Upper lobe of right lung (tissue), 1 donor: ENCODE measurements at regions not wholly inside any gene's neighbourhood (a gene's known extent, or its start where the extent isn't known, plus 50 kb on each side); places are given as distances from the start of the nearest gene placed in this dataset.

ENCODE experiments used
- ATAC-seq: fragments of 200-7000 bp; cut with Tn5 transposase; one replicate; pipeline ENCODE4 v1.9.1; 2020; ENCODE audit warnings: mild to moderate bottlenecking, moderate library complexity
- DNase-seq: peaks from one replicate; pipeline ENCODE4 v3.0.0-alpha.2; 2020
- H3K27ac ChIP-seq: fragments of 200-600 bp; one replicate; pipeline ENCODE4 v1.8.0; 2022
- H3K27me3 ChIP-seq: fragments of 200-600 bp; one replicate; pipeline ENCODE4 v1.8.0; 2022; ENCODE audit warnings: mild to moderate bottlenecking
- H3K36me3 ChIP-seq: fragments of 200-600 bp; one replicate; pipeline ENCODE4 v1.8.0; 2022
- H3K4me1 ChIP-seq: fragments of 200-600 bp; one replicate; pipeline ENCODE4 v1.8.0; 2022
- H3K4me3 ChIP-seq: fragments of 200-600 bp; one replicate; pipeline ENCODE4 v1.8.0; 2022; ENCODE audit warnings: mild to moderate bottlenecking
- H3K9me3 ChIP-seq: fragments of 200-600 bp; one replicate; pipeline ENCODE4 v1.8.0; 2022
- intact Hi-C: fragments of 100-400 bp; cut with DNase I; formaldehyde crosslinking; loops from one replicate; pipeline ENCODE4 v1.11.0; 2022
- TF ChIP-seq, protein P1 (sequence below): fragments of 200-600 bp; IDR thresholded peaks from one replicate; pipeline ENCODE4 v1.8.0; 2022; ENCODE audit warnings: antibody characterized with exemption
- donor health status: DM: no; HTN: yes; CAD: no; lungs with severe emphysema.

DNA sequence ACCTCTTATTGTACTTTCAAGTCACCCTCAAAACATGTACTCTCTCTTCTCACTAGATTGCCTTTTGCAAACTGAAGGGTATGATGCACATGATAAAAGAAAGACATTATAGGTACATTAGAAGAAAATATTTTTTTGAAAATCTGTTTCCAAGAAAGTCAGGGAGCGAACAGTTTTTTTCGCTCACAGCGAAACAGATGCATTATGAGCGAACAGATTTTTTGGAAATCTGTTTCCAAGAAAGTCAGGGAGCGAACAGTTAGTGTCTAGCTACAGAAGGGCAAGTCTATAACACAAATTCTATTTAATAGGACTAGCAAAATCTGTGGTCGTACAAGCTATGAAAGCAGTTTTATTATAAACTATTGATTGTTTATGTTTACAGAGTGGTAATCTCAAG, 296.2 kb upstream of the ANO3 start:
- TF ChIP-seq, protein P1, sequence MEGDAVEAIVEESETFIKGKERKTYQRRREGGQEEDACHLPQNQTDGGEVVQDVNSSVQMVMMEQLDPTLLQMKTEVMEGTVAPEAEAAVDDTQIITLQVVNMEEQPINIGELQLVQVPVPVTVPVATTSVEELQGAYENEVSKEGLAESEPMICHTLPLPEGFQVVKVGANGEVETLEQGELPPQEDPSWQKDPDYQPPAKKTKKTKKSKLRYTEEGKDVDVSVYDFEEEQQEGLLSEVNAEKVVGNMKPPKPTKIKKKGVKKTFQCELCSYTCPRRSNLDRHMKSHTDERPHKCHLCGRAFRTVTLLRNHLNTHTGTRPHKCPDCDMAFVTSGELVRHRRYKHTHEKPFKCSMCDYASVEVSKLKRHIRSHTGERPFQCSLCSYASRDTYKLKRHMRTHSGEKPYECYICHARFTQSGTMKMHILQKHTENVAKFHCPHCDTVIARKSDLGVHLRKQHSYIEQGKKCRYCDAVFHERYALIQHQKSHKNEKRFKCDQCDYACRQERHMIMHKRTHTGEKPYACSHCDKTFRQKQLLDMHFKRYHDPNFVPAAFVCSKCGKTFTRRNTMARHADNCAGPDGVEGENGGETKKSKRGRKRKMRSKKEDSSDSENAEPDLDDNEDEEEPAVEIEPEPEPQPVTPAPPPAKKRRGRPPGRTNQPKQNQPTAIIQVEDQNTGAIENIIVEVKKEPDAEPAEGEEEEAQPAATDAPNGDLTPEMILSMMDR, result no peak
- DNase-seq (no peak), ATAC-seq (no peak)
- no peaks in the 10 kb centered on the region for H3K27me3 ChIP-seq
- no peak overlapping the region for H3K27ac ChIP-seq
- intact Hi-C loops, result no loop called here
- no peaks in the 10 kb centered on the region for H3K36me3 ChIP-seq
- H3K4me1 ChIP-seq, result no peaks in the 10 kb centered on the region
- no peak overlapping the region for H3K4me3 ChIP-seq
- no peaks in the 10 kb centered on the region for H3K9me3 ChIP-seq

DNA sequence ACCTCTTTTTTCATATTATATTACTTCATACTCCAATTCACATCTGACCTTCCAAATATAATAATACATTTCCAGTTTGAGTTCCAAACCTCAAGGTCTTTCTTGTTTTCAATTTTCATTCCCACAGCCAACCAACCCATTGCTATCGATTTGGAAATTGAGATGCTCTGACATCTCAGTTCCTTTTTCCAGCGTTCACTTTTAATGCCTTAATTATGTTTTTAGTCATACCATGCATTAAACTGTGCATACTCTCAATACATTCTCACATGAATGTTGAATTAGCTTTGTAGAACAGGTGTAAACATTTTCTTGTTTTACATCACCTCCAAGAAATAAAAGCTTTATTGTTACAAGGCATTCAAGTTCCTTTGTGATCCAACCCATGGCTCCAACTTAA, 294.2 kb upstream of the ANO3 start:
- intact Hi-C loops, result no loop called here
- no peaks in the 10 kb centered on the region for H3K27me3 ChIP-seq
- ATAC-seq (no peak), DNase-seq (no peak)
- H3K4me3 ChIP-seq, result no peak overlapping the region
- no peak overlapping the region for H3K27ac ChIP-seq
- H3K4me1 ChIP-seq, result no peaks in the 10 kb centered on the region
- H3K9me3 ChIP-seq, result no peaks in the 10 kb centered on the region
- no peaks in the 10 kb centered on the region for H3K36me3 ChIP-seq
- TF ChIP-seq, protein P1, result no peak

DNA sequence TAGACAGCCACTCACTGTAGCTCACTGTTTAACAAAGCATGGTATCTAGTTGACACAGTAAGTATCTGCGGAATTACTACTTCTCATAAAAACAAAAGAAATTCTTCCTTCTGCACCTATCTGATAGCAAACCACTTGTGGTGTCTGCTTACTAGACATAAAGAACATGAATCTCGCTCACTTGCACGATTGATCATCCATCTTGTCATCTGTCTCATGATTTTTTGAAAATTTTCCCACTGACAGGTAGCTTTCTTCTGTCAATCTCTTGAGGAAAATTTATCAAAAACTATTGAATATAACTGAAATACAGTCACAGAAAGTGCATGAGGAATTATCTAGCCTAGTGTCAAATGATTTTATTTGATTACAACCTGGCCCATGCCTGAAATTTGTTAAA, 291.6 kb upstream of the ANO3 start:
- Histone ChIP-seq H3K4me3 (no peak overlapping the region), H3K27ac (no peak overlapping the region), H3K9me3 (no peaks in the 10 kb centered on the region), H3K4me1 (no peaks in the 10 kb centered on the region), H3K36me3 (no peaks in the 10 kb centered on the region), H3K27me3 (no peaks in the 10 kb centered on the region)
- no peak for DNase-seq
- TF ChIP-seq, protein P1, result no peak
- intact Hi-C loops, result no loop called here
- ATAC-seq, result no peak

DNA sequence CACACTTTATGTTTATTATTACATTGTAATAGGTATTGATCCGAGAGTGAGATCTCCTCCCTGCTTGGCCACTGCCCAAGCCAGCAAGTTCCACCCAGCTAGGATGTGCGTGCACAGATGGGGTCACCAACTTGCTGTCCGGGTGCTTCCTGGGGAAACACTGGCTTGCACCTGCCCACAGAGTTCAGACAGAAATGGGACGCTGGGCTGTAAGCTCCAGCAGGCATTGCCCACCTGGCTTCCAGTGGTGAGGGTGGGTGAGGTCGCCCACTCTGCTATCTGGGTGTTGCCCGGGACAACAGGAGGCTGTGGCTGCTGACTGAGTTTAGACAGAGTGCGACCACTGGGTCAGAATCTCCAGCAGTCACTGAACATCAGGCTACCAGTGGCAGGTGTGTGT, 289.8 kb upstream of the ANO3 start:
- H3K9me3 ChIP-seq, result no peaks in the 10 kb centered on the region
- H3K36me3 ChIP-seq, result no peaks in the 10 kb centered on the region
- H3K27me3 ChIP-seq, result no peaks in the 10 kb centered on the region
- no peak for DNase-seq
- no peak overlapping the region for H3K4me3 ChIP-seq
- TF ChIP-seq, protein P1, result no peak
- H3K4me1 ChIP-seq, result no peaks in the 10 kb centered on the region
- no peak overlapping the region for H3K27ac ChIP-seq
- intact Hi-C loops, result no loop called here
- no peak for ATAC-seq

DNA sequence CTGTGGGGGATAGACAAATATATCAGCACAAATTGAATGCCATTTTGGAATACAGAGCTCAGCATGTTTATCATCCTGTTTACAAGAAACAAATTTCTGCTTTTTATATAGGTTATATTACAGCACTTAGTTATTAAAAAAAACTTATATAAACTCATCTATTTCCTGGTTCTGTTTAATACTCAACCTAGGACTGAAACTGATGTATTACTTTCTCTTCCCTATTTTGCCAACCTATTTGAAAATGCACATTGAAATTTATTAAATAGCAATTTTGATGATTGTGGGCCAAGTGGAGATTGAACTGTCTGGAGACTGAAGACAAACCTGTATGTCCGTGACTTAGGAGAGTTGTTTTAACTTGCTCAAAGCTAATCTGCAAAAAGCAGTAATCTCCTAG, 288.3 kb upstream of the ANO3 start:
- intact Hi-C loops, result no loop called here
- no peaks in the 10 kb centered on the region for H3K27me3 ChIP-seq
- TF ChIP-seq, protein P1, result no peak
- no peaks in the 10 kb centered on the region for H3K4me1 ChIP-seq
- H3K4me3 ChIP-seq, result no peak overlapping the region
- ATAC-seq (no peak), DNase-seq (no peak)
- no peaks in the 10 kb centered on the region for H3K36me3 ChIP-seq
- H3K27ac ChIP-seq, result no peak overlapping the region
- H3K9me3 ChIP-seq, result no peaks in the 10 kb centered on the region

DNA sequence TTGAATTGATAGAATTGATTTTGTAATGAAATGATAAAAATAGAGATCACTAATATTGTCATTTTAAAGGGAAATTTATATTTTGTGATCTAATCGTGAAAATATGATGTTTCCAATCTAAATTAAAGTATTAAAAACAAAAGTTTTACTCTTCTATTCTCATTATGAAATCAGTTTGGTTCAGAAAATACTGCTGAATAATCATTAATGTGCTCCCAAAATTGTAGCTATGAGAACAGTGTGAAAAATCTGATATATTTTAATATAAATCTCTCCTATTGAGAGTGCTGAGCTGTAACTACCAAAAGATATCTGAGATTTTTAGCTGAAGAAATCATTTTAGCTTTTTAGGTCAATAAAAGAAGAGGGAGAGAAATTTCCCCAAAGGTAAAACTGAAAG, 287.5 kb upstream of the ANO3 start:
- Histone ChIP-seq H3K27ac (no peak overlapping the region), H3K27me3 (no peaks in the 10 kb centered on the region), H3K4me1 (no peaks in the 10 kb centered on the region), H3K36me3 (no peaks in the 10 kb centered on the region), H3K9me3 (no peaks in the 10 kb centered on the region), H3K4me3 (no peak overlapping the region)
- no peak for DNase-seq
- no peak for ATAC-seq
- intact Hi-C loops, result no loop called here
- TF ChIP-seq, protein P1, result no peak
